ENCODE measurements at regions not wholly inside any gene's neighbourhood (a gene's known extent, or its start where the extent isn't known, plus 50 kb on each side); places are given as distances from the start of the nearest gene placed in this dataset.

DNA sequence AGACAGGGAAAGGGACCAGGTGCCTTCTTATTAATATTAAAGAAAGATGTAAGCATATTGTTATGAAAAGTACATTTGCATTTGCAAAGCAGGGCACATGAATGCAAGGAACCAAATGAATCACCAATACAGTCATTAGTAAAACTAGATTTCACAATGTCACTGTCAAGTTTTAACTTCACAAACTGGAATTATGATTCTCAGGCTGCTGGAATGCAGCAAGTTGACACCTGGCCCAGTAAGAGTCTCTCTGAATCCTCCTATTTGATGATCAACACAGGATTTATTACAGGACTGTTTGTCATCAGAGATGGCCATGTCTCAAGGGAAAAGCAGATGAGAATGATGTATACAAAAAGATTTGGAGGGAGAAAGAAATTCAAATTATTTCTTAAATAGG lies 72.9 kb upstream of the STK39 start:
- in situ Hi-C loops (cut with HindIII; ENCODE audit: low pct_unique_long_range_greater_than_20kb, low sequenced_read_pairs) = no loop called here
- BruUV-seq (replicated peaks) = no TSS peak

DNA sequence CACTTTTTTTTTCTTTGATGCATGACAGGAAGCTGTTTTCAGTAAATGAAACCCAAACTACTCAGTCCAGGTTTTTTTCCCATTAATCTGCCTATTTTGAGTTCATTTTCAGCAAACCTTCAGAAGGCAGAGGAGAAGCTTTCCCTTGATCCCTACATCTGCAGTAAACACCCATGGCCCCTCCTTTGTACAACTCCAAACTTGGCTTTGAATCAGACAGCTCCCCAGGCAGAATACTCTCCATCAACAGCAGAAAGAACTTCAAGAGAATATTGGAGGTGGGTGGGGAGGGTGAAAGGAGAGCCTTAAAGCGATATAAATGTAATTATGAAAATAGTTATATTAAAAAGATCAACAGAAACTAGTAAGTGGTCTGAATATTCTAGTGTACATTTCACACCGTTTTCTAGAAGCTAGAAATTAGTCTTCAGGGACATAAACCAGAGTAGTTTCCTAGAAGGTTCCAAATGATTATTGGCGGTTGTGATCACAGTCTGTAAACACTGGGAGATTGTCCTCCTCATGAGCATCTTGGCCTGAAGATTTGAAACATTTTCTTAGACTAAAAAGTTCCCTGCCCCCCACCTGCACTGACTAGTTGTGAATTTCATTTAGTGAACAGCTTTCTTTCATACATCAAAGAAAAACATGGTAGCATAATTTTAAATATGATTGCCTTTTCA lies 75.1 kb upstream of the STK39 start:
- Histone ChIP-seq H3K9me3 (ENCODE audit: control insufficient read depth, insufficient read depth, low read depth, low read length) (no peaks in the 10 kb centered on the region), H3K4me3 (ENCODE audit: low read depth in 2 of 2, low read length in 2 of 2) (no peak overlapping the region), H3K4me1 (ENCODE audit: control insufficient read depth, insufficient read depth, low read length) (no peaks in the 10 kb centered on the region), H3K36me3 (ENCODE audit: control insufficient read depth, insufficient read depth, low read length) (no peaks in the 10 kb centered on the region), H3K27me3 (ENCODE audit: control insufficient read depth, insufficient read depth, low read length) (peaks cover 12% of the 10 kb centered on the region), H3K27ac (ENCODE audit: low read length) (no peak overlapping the region)
- CTCF ChIA-PET = no interaction called here
- POLR2A ChIA-PET = no interaction called here
- DNase-seq (ENCODE audit: low read depth, low spot score) (no peak), ATAC-seq (no peak)
- in situ Hi-C loops (cut with HindIII; ENCODE audit: low pct_unique_long_range_greater_than_20kb, low sequenced_read_pairs) (no loop called here), intact Hi-C loops (cut with micrococcal nuclease; ENCODE audit: unreplicated experiment) (no loop called here)
- no TSS peak for BruUV-seq (replicated peaks)
- TF ChIP-seq SIN3A (IDR thresholded peaks at IDR 0.05; ENCODE audit: borderline replicate concordance, insufficient read depth, low read depth, low read length) (no peak), POLR2AphosphoS5 (IDR thresholded peaks at IDR 0.05; ENCODE audit: low read depth, low read length) (no peak), TCF7L2 (IDR thresholded peaks at IDR 0.05; ENCODE audit: low read depth, low read length) (no peak)
- TF ChIP-seq, protein P1, sequence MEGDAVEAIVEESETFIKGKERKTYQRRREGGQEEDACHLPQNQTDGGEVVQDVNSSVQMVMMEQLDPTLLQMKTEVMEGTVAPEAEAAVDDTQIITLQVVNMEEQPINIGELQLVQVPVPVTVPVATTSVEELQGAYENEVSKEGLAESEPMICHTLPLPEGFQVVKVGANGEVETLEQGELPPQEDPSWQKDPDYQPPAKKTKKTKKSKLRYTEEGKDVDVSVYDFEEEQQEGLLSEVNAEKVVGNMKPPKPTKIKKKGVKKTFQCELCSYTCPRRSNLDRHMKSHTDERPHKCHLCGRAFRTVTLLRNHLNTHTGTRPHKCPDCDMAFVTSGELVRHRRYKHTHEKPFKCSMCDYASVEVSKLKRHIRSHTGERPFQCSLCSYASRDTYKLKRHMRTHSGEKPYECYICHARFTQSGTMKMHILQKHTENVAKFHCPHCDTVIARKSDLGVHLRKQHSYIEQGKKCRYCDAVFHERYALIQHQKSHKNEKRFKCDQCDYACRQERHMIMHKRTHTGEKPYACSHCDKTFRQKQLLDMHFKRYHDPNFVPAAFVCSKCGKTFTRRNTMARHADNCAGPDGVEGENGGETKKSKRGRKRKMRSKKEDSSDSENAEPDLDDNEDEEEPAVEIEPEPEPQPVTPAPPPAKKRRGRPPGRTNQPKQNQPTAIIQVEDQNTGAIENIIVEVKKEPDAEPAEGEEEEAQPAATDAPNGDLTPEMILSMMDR (IDR thresholded peaks at IDR 0.05) = no peak
- TF ChIP-seq, protein P2, sequence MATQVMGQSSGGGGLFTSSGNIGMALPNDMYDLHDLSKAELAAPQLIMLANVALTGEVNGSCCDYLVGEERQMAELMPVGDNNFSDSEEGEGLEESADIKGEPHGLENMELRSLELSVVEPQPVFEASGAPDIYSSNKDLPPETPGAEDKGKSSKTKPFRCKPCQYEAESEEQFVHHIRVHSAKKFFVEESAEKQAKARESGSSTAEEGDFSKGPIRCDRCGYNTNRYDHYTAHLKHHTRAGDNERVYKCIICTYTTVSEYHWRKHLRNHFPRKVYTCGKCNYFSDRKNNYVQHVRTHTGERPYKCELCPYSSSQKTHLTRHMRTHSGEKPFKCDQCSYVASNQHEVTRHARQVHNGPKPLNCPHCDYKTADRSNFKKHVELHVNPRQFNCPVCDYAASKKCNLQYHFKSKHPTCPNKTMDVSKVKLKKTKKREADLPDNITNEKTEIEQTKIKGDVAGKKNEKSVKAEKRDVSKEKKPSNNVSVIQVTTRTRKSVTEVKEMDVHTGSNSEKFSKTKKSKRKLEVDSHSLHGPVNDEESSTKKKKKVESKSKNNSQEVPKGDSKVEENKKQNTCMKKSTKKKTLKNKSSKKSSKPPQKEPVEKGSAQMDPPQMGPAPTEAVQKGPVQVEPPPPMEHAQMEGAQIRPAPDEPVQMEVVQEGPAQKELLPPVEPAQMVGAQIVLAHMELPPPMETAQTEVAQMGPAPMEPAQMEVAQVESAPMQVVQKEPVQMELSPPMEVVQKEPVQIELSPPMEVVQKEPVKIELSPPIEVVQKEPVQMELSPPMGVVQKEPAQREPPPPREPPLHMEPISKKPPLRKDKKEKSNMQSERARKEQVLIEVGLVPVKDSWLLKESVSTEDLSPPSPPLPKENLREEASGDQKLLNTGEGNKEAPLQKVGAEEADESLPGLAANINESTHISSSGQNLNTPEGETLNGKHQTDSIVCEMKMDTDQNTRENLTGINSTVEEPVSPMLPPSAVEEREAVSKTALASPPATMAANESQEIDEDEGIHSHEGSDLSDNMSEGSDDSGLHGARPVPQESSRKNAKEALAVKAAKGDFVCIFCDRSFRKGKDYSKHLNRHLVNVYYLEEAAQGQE (IDR thresholded peaks at IDR 0.05; ENCODE audit: insufficient read depth in 1 of 2, low read depth in 2 of 2, low read length in 1 of 2) = no peak

More for the DNA sequence above, 72.9 kb upstream of the STK39 start:
- CTCF ChIA-PET = no interaction called here
- no peak overlapping the region for H3K27ac ChIP-seq (ENCODE audit: low read length)
- H3K4me3 ChIP-seq (ENCODE audit: low read depth in 2 of 2, low read length in 2 of 2) = no peak overlapping the region
- peaks cover 12% of the 10 kb centered on the region for H3K27me3 ChIP-seq (ENCODE audit: control insufficient read depth, insufficient read depth, low read length)
- no peak for ATAC-seq
- H3K9me3 ChIP-seq (ENCODE audit: control insufficient read depth, insufficient read depth, low read depth, low read length) = no peaks in the 10 kb centered on the region
- no peaks in the 10 kb centered on the region for H3K36me3 ChIP-seq (ENCODE audit: control insufficient read depth, insufficient read depth, low read length)
- H3K4me1 ChIP-seq (ENCODE audit: control insufficient read depth, insufficient read depth, low read length) = no peaks in the 10 kb centered on the region
- intact Hi-C loops (cut with micrococcal nuclease; ENCODE audit: unreplicated experiment) = no loop called here
- TF ChIP-seq, protein P2 (IDR thresholded peaks at IDR 0.05; ENCODE audit: insufficient read depth in 1 of 2, low read depth in 2 of 2, low read length in 1 of 2) = no peak
- TF ChIP-seq, protein P1 (IDR thresholded peaks at IDR 0.05) = no peak
- TF ChIP-seq SIN3A (IDR thresholded peaks at IDR 0.05; ENCODE audit: borderline replicate concordance, insufficient read depth, low read depth, low read length) = no peak
- TF ChIP-seq POLR2AphosphoS5 (IDR thresholded peaks at IDR 0.05; ENCODE audit: low read depth, low read length) = no peak
- TF ChIP-seq TCF7L2 (IDR thresholded peaks at IDR 0.05; ENCODE audit: low read depth, low read length) = no peak
- no peak for DNase-seq (ENCODE audit: low read depth, low spot score)
- POLR2A ChIA-PET = no interaction called here

Data from Panc1 (cell line).